Stomach smooth muscle (tissue), 2 donors: ENCODE measurements at regions not wholly inside any gene's neighbourhood (a gene's known extent, or its start where the extent isn't known, plus 50 kb on each side); places are given as distances from the start of the nearest gene placed in this dataset.

Experiments used
- H3K27ac ChIP-seq: one replicate; pipeline ENCODE4 v1.7.0; 2013; ENCODE audit warnings: mild to moderate bottlenecking, low read length, inconsistent platforms
- H3K27me3 ChIP-seq, 2 donors: one replicate each; pipeline ENCODE4 v1.7.0; 2013; ENCODE audit warnings: low read length in 2 of 2; ENCODE audit not compliant: insufficient read depth in 2 of 2, control insufficient read depth in 1 of 2
- H3K36me3 ChIP-seq, 2 donors: one replicate each; pipeline ENCODE4 v1.7.0; 2013; ENCODE audit warnings: low read length in 2 of 2; ENCODE audit not compliant: control insufficient read depth in 2 of 2, insufficient read depth in 2 of 2
- H3K4me1 ChIP-seq: one replicate; pipeline ENCODE4 v1.7.0; 2013; ENCODE audit warnings: low read length; ENCODE audit not compliant: control insufficient read depth, insufficient read depth
- H3K4me3 ChIP-seq, 2 donors: one replicate each; pipeline ENCODE4 v1.7.0; 2013; ENCODE audit warnings: low read length in 2 of 2
- H3K9ac ChIP-seq, 2 donors: one replicate each; pipeline ENCODE4 v1.7.0; 2013; ENCODE audit warnings: low read length in 2 of 2, mild to moderate bottlenecking in 1 of 2
- H3K9me3 ChIP-seq, 2 donors: one replicate each; pipeline ENCODE4 v1.7.0; 2013; ENCODE audit warnings: low read length in 2 of 2; ENCODE audit not compliant: control insufficient read depth in 2 of 2
- donor health status: healthy.
- donor health status: Pancreatic carcinoma.

- Histone ChIP-seq H3K27me3 (no peaks in the 10 kb centered on the region), H3K36me3 (no peaks in the 10 kb centered on the region), H3K9ac (no peak overlapping the region), H3K4me1 (no peaks in the 10 kb centered on the region), H3K9me3 (no peaks in the 10 kb centered on the region), H3K4me3 (no peak overlapping the region), H3K27ac (no peak overlapping the region)
Observed at GRCh38 chr13:53863520-53863919, 834.9 kb downstream of the OLFM4 start.

- H3K9me3 ChIP-seq, result no peaks in the 10 kb centered on the region
- no peak overlapping the region for H3K4me3 ChIP-seq
- no peaks in the 10 kb centered on the region for H3K27me3 ChIP-seq
- H3K9ac ChIP-seq, result no peak overlapping the region
- no peaks in the 10 kb centered on the region for H3K36me3 ChIP-seq
- no peaks in the 10 kb centered on the region for H3K4me1 ChIP-seq
- no peak overlapping the region for H3K27ac ChIP-seq
Observed at GRCh38 chr13:53873558-53873957, 844.9 kb downstream of the OLFM4 start.

GRCh38 chr13:53878861-53879260 is 850.2 kb downstream of the OLFM4 start:
- no peak overlapping the region for H3K4me3 ChIP-seq
- H3K36me3 ChIP-seq, result no peaks in the 10 kb centered on the region
- no peaks in the 10 kb centered on the region for H3K4me1 ChIP-seq
- H3K9ac ChIP-seq, result no peak overlapping the region
- no peaks in the 10 kb centered on the region for H3K9me3 ChIP-seq
- no peak overlapping the region for H3K27ac ChIP-seq
- no peaks in the 10 kb centered on the region for H3K27me3 ChIP-seq

- Histone ChIP-seq H3K27me3 (no peaks in the 10 kb centered on the region), H3K9ac (no peak overlapping the region), H3K4me3 (no peak overlapping the region), H3K27ac (no peak overlapping the region), H3K4me1 (no peaks in the 10 kb centered on the region), H3K9me3 (no peaks in the 10 kb centered on the region), H3K36me3 (no peaks in the 10 kb centered on the region)
Observed at GRCh38 chr13:53885997-53886396, 857.4 kb downstream of the OLFM4 start.

GRCh38 chr13:53890696-53891095 is 862.1 kb downstream of the OLFM4 start:
- Histone ChIP-seq H3K9me3 (no peaks in the 10 kb centered on the region), H3K9ac (no peak overlapping the region), H3K36me3 (no peaks in the 10 kb centered on the region), H3K27ac (no peak overlapping the region), H3K27me3 (no peaks in the 10 kb centered on the region), H3K4me1 (no peaks in the 10 kb centered on the region), H3K4me3 (no peak overlapping the region)

GRCh38 chr13:53901593-53901992 is 873.0 kb downstream of the OLFM4 start:
- Histone ChIP-seq H3K36me3 (no peaks in the 10 kb centered on the region), H3K4me1 (no peaks in the 10 kb centered on the region), H3K27ac (no peak overlapping the region), H3K9me3 (no peaks in the 10 kb centered on the region), H3K9ac (no peak overlapping the region), H3K4me3 (no peak overlapping the region), H3K27me3 (no peaks in the 10 kb centered on the region)

- no peaks in the 10 kb centered on the region for H3K4me1 ChIP-seq
- H3K9me3 ChIP-seq, result no peaks in the 10 kb centered on the region
- H3K4me3 ChIP-seq, result no peak overlapping the region
Observed at GRCh38 chr13:53907891-53908290, 879.3 kb downstream of the OLFM4 start.

GRCh38 chr13:53920916-53921315 is 892.3 kb downstream of the OLFM4 start:
- Histone ChIP-seq H3K27me3 (no peaks in the 10 kb centered on the region), H3K4me1 (no peaks in the 10 kb centered on the region)

More at GRCh38 chr13:53907891-53908290, 879.3 kb downstream of the OLFM4 start:
- H3K9ac ChIP-seq, result no peak overlapping the region
- H3K27me3 ChIP-seq, result no peaks in the 10 kb centered on the region
- no peak overlapping the region for H3K27ac ChIP-seq
- H3K36me3 ChIP-seq, result no peaks in the 10 kb centered on the region

GRCh38 chr13:53921473-53921872 is 892.9 kb downstream of the OLFM4 start:
- no peaks in the 10 kb centered on the region for H3K4me1 ChIP-seq
- no peaks in the 10 kb centered on the region for H3K9me3 ChIP-seq
- no peaks in the 10 kb centered on the region for H3K36me3 ChIP-seq
- no peak overlapping the region for H3K4me3 ChIP-seq
- no peak overlapping the region for H3K9ac ChIP-seq
- no peaks in the 10 kb centered on the region for H3K27me3 ChIP-seq
- H3K27ac ChIP-seq, result no peak overlapping the region

More at GRCh38 chr13:53920916-53921315, 892.3 kb downstream of the OLFM4 start:
- Histone ChIP-seq H3K9ac (no peak overlapping the region), H3K27ac (no peak overlapping the region), H3K4me3 (no peak overlapping the region), H3K9me3 (no peaks in the 10 kb centered on the region), H3K36me3 (no peaks in the 10 kb centered on the region)

- no peak overlapping the region for H3K27ac ChIP-seq
- no peaks in the 10 kb centered on the region for H3K36me3 ChIP-seq
Observed at GRCh38 chr13:53941588-53942190, 913.1 kb downstream of the OLFM4 start.

GRCh38 chr13:53946500-53946899 is 917.9 kb downstream of the OLFM4 start:
- Histone ChIP-seq H3K4me3 (no peak overlapping the region), H3K36me3 (no peaks in the 10 kb centered on the region), H3K9ac (no peak overlapping the region), H3K27me3 (no peaks in the 10 kb centered on the region), H3K27ac (no peak overlapping the region), H3K4me1 (no peaks in the 10 kb centered on the region), H3K9me3 (no peaks in the 10 kb centered on the region)

More at GRCh38 chr13:53941588-53942190, 913.1 kb downstream of the OLFM4 start:
- no peak overlapping the region for H3K9ac ChIP-seq
- no peaks in the 10 kb centered on the region for H3K4me1 ChIP-seq
- no peak overlapping the region for H3K4me3 ChIP-seq
- H3K9me3 ChIP-seq, result no peaks in the 10 kb centered on the region
- H3K27me3 ChIP-seq, result no peaks in the 10 kb centered on the region
